ENCODE measurements at regions not wholly inside any gene's neighbourhood (a gene's known extent, or its start where the extent isn't known, plus 50 kb on each side); places are given as distances from the start of the nearest gene placed in this dataset.

DNA sequence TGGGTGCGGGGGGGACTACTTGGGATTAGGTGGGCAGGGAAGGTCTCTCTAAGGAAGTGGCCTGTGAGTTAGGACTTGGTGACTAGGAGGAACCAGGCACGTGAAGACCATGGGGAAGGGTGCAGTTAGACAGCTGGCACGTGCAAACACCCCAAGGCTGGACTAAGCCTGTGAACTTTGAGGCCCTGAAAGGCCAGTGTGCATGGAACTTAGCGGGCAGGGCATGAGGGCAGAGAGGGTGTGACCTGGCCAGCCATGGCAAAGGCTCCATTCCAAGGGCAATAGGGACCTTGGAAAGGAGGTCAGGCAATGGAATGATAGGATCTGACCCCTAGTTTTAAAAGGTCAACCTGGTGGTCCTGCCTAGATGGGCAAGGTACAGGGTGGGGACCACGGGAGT, 158.4 kb upstream of the PCBD1 start:
- 0 out of 2 replicates have a peak, but pooled peaks cover 2% of the 10 kb centered on the region for H3K27me3 ChIP-seq (ENCODE audit: insufficient read depth, low read length)
- H3K4me1 ChIP-seq (ENCODE audit: control insufficient read depth in 1 of 2, insufficient read depth in 2 of 2, low read length in 2 of 2): no peaks in the 10 kb centered on the region
- H3K27ac ChIP-seq (ENCODE audit: low read depth, low read length): no peak overlapping the region
- ChIA-PET RAD21 (ENCODE audit: low non-redundant PET in 1 of 2, low total read pairs in 2 of 2, uncharacterized antibody in 2 of 2, unreplicated experiment in 2 of 2) (no interaction called here), POLR2A (no interaction called here), CTCF (no interaction called here)
- BruUV-seq (replicated peaks): no TSS peak
- H3K9ac ChIP-seq (ENCODE audit: low read length): no peak overlapping the region
- H3K4me3 ChIP-seq (replicated peaks in 1 of 2; ENCODE audit: low read depth in 1 of 2, low read length in 2 of 2): no peak overlapping the region
- H3K4me2 ChIP-seq (ENCODE audit: low read length): no peak overlapping the region
- ATAC-seq (no peak), DNase-seq (ENCODE audit: low read depth, low spot score) (no peak)
- no peaks in the 10 kb centered on the region for H3K36me3 ChIP-seq (ENCODE audit: control insufficient read depth in 1 of 2, insufficient read depth in 2 of 2, low read length in 2 of 2)
- H4K20me1 ChIP-seq (ENCODE audit: insufficient read depth): no peaks in the 10 kb centered on the region
- no peaks in the 10 kb centered on the region for H3K79me2 ChIP-seq (ENCODE audit: insufficient read depth, low read length)
- intact Hi-C loops (cut with micrococcal nuclease): no loop called here
- H3K9me3 ChIP-seq (ENCODE audit: control insufficient read depth in 1 of 2, insufficient read depth in 1 of 2, low read depth in 1 of 2, low read length in 2 of 2): no peaks in the 10 kb centered on the region
- TF ChIP-seq SIN3A (IDR thresholded peaks at IDR 0.05; ENCODE audit: low read depth) (no peak), RAD21 (IDR thresholded peaks at IDR 0.05; ENCODE audit: low read depth) (no peak), JUND (IDR thresholded peaks at IDR 0.05) (no peak), SP1 (IDR thresholded peaks at IDR 0.05; ENCODE audit: low read depth) (no peak), EZH2phosphoT487 (IDR thresholded peaks at IDR 0.05; ENCODE audit: borderline replicate concordance) (no peak), POLR2A (IDR thresholded peaks at IDR 0.05; ENCODE audit: borderline replicate concordance, extremely low read depth, insufficient read depth, insufficient read length) (no peak), EZH2 (IDR thresholded peaks at IDR 0.05) (no peak), CBX3 (IDR thresholded peaks at IDR 0.05; ENCODE audit: low read depth) (no peak)
- no peaks in the 10 kb centered on the region for H3K9me2 ChIP-seq (ENCODE audit: insufficient read depth)
- H2AFZ ChIP-seq (ENCODE audit: low read depth, low read length, poor library complexity, severe bottlenecking): no peak overlapping the region

DNA sequence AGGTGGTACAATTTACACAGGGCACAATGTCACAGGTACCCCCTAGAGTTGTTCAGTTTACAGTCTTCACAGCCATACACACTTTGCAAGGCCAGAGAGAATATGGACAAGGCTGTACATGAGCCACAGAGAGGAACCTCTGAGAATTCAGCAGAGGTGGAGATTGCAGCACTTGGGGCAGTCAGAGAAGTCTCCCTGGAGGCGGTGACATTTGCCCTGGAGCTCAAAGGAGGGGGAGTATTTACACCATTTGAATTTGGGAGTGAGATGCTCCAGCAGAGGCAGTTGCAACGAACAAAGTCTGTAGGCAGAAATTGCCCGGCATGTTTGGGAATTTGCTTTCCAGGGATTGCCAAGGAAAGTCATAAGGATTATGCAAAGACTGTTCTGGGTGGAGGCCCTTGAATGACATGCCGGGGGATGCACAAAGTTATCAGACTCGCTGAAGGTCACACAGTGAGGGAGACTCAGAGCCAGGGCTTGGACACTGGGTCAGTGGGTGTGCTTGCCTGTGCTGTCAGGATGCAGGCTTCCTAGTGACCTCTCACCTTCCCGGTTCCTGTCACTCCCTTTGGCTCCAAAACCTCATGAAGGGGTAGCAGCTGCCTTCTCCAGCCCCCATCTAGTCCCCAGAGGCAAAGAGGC, 160.7 kb upstream of the PCBD1 start:
- H3K9me3 ChIP-seq (ENCODE audit: control insufficient read depth in 1 of 2, insufficient read depth in 1 of 2, low read depth in 1 of 2, low read length in 2 of 2): no peaks in the 10 kb centered on the region
- POLR2A ChIA-PET: no interaction called here
- intact Hi-C loops (cut with micrococcal nuclease): no loop called here
- no peaks in the 10 kb centered on the region for H3K36me3 ChIP-seq (ENCODE audit: control insufficient read depth in 1 of 2, insufficient read depth in 2 of 2, low read length in 2 of 2)
- no peak overlapping the region for H3K9ac ChIP-seq (ENCODE audit: low read length)
- RAD21 ChIA-PET (ENCODE audit: low non-redundant PET in 1 of 2, low total read pairs in 2 of 2, uncharacterized antibody in 2 of 2, unreplicated experiment in 2 of 2): no interaction called here
- no peak overlapping the region for H3K27ac ChIP-seq (ENCODE audit: low read depth, low read length)
- no peaks in the 10 kb centered on the region for H4K20me1 ChIP-seq (ENCODE audit: insufficient read depth)
- no peaks in the 10 kb centered on the region for H3K27me3 ChIP-seq (ENCODE audit: insufficient read depth, low read length)
- H3K4me1 ChIP-seq (ENCODE audit: control insufficient read depth in 1 of 2, insufficient read depth in 2 of 2, low read length in 2 of 2): no peaks in the 10 kb centered on the region
- no TSS peak for BruUV-seq (replicated peaks)
- no peak overlapping the region for H3K4me2 ChIP-seq (ENCODE audit: low read length)
- H3K4me3 ChIP-seq (replicated peaks in 1 of 2; ENCODE audit: low read depth in 1 of 2, low read length in 2 of 2): no peak overlapping the region
- TF ChIP-seq SRF (IDR thresholded peaks at IDR 0.05; ENCODE audit: low read depth) (no peak), EZH2phosphoT487 (IDR thresholded peaks at IDR 0.05; ENCODE audit: borderline replicate concordance) (no peak), SP1 (IDR thresholded peaks at IDR 0.05; ENCODE audit: low read depth) (no peak), FOSL1 (IDR thresholded peaks at IDR 0.05; ENCODE audit: low read depth) (no peak), EGR1 (IDR thresholded peaks at IDR 0.05; ENCODE audit: low read depth) (no peak)
- TF ChIP-seq, protein P1, sequence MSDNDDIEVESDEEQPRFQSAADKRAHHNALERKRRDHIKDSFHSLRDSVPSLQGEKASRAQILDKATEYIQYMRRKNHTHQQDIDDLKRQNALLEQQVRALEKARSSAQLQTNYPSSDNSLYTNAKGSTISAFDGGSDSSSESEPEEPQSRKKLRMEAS (IDR thresholded peaks at IDR 0.05): no peak
- H2AFZ ChIP-seq (ENCODE audit: low read depth, low read length, poor library complexity, severe bottlenecking): no peak overlapping the region
- no peaks in the 10 kb centered on the region for H3K9me2 ChIP-seq (ENCODE audit: insufficient read depth)
- ATAC-seq (no peak), DNase-seq (ENCODE audit: low read depth, low spot score) (no peak)
- no peaks in the 10 kb centered on the region for H3K79me2 ChIP-seq (ENCODE audit: insufficient read depth, low read length)
- CTCF ChIA-PET: no interaction called here

Data from HCT116 (cell line).